ENCODE measurements at regions not wholly inside any gene's neighbourhood (a gene's known extent, or its start where the extent isn't known, plus 50 kb on each side); places are given as distances from the start of the nearest gene placed in this dataset.

DNA sequence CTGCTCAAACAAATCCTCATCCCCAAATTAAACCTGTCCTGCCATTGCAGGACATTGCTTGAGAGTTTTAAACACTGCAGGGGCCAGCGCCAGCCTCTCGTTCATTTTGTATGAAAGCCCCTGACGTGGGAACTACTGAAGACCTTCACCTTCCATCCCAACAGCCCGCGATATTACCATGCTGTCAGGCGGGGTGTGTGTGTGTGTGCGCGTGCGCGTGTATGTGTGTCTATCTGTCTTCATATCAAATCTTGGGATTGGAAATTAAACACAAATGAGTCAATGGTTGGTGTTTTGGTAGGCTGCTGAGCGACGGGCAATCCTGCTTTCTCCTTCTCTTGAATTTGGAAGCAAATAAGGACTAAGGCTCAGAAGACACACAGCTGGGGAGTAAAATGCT, 776.9 kb downstream of the TBC1D22A start:
- CTCF ChIA-PET = no interaction called here
- Histone ChIP-seq H3K36me3 (ENCODE audit: control insufficient read depth, insufficient read depth, low read length) (no peaks in the 10 kb centered on the region), H3K4me3 (ENCODE audit: low read depth, low read length) (no peak overlapping the region), H3K27me3 (ENCODE audit: control insufficient read depth, insufficient read depth, low read length) (no peaks in the 10 kb centered on the region)
- POLR2A ChIA-PET = no interaction called here
- TF ChIP-seq, protein P1, sequence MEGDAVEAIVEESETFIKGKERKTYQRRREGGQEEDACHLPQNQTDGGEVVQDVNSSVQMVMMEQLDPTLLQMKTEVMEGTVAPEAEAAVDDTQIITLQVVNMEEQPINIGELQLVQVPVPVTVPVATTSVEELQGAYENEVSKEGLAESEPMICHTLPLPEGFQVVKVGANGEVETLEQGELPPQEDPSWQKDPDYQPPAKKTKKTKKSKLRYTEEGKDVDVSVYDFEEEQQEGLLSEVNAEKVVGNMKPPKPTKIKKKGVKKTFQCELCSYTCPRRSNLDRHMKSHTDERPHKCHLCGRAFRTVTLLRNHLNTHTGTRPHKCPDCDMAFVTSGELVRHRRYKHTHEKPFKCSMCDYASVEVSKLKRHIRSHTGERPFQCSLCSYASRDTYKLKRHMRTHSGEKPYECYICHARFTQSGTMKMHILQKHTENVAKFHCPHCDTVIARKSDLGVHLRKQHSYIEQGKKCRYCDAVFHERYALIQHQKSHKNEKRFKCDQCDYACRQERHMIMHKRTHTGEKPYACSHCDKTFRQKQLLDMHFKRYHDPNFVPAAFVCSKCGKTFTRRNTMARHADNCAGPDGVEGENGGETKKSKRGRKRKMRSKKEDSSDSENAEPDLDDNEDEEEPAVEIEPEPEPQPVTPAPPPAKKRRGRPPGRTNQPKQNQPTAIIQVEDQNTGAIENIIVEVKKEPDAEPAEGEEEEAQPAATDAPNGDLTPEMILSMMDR (IDR thresholded peaks at IDR 0.05; ENCODE audit: insufficient read depth, low read depth, low read length) = no peak
- no peak for DNase-seq (ENCODE audit: low read depth)

DNA sequence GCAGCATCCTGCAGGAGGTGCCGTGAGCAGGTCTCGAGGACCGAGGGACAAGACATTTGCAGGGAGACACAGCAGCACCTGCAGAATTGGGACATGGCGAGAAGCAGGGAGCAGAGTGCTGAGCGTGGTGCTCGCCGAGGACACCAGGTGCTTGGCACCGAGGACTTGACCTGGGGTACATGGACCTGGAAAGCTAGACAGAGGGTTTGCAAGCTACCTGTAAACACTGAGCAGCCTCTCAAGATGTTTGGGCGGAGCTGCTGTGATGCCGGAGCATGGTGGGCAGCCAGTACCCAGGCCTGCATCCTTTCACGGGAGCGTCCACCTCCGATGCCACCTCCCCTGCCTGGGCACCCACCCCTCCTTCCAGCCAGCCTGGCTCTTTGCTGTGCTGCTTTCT, 773.2 kb downstream of the TBC1D22A start:
- Histone ChIP-seq H3K4me3 (ENCODE audit: low read depth, low read length) (no peak overlapping the region), H3K36me3 (ENCODE audit: control insufficient read depth, insufficient read depth, low read length) (no peaks in the 10 kb centered on the region), H3K27me3 (ENCODE audit: control insufficient read depth, insufficient read depth, low read length) (no peaks in the 10 kb centered on the region)
- CTCF ChIA-PET = no interaction called here
- POLR2A ChIA-PET = no interaction called here
- TF ChIP-seq, protein P1 (IDR thresholded peaks at IDR 0.05; ENCODE audit: insufficient read depth, low read depth, low read length) = no peak
- no peak for DNase-seq (ENCODE audit: low read depth)

DNA sequence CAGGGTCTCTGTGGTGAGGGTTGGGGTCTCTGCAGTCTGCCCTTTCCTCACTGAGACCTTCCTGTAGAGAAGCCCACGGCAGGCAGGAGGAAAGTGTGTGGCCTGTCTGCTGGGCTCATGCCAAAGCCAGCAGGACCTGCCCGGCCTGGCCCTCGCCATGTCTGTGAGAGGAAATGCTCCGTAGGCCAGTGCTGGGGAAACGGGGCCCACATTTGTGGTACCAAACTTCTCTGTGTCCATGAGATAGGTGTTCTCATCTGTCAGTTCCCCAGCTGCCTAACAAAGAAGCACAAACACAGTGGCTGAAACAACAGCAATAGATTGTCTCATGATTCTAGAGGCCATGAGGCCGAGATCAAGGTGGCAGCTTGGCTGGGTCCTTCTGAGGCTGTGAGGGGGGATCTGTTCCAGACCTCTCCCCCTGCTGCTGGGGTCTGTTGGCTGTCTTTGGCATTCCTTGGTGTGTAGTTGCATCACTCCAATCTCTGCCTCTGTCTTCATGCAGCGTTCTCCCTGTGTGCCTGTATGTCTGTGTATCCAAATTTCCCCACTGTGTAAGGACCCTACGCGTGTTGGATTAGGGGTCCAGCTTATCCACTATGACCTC, 772.5 kb downstream of the TBC1D22A start:
- H3K27me3 ChIP-seq (ENCODE audit: control insufficient read depth, insufficient read depth, low read length) = no peaks in the 10 kb centered on the region
- H3K36me3 ChIP-seq (ENCODE audit: control insufficient read depth, insufficient read depth, low read length) = no peaks in the 10 kb centered on the region
- ChIA-PET POLR2A (no interaction called here), CTCF (no interaction called here)
- no peak for DNase-seq (ENCODE audit: low read depth)
- H3K4me3 ChIP-seq (ENCODE audit: low read depth, low read length) = no peak overlapping the region
- TF ChIP-seq, protein P1 (IDR thresholded peaks at IDR 0.05; ENCODE audit: insufficient read depth, low read depth, low read length) = no peak

DNA sequence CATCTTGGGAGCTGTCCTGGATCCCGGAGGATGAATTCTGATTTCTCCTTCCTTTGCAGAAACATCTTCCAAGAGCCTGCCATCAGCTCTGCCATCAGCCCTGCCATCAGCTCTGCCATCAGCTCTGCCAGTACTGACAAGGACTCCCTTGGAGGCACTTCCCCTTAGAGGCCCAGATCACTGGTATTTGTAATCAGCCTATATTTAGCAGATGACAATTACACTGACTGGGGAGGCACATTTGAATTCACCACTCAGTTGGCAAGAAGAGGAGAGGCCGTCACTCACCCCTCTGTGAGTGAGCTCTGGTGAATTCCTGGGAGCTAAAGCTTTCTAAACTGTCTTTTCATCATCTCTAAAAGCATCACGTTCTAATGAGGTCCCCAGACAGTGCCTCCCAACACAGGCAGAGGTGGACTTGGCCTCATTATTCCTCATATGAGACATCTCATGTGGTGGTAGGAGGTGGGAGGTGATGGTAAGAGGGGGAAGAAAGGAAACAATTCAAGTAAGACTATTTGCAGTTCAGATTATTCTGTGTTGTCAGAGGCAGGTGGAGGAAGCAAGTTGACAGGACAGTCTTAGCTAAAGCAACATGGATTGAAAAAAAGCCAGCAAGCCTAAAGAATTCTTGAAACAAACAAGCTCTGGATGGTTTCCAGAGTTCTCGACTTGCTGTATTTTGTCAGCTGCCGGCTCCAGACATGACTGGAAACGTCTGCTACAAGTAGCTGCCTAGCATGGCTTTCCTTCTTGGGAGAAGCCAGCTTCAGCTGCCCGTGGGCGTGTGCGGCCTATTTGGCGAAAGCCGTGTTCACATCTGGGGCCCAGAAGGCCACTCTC, 771.7 kb downstream of the TBC1D22A start:
- no peaks in the 10 kb centered on the region for H3K27me3 ChIP-seq (ENCODE audit: control insufficient read depth, insufficient read depth, low read length)
- no peak overlapping the region for H3K4me3 ChIP-seq (ENCODE audit: low read depth, low read length)
- DNase-seq (ENCODE audit: low read depth) = no peak
- POLR2A ChIA-PET = no interaction called here
- TF ChIP-seq, protein P1 (IDR thresholded peaks at IDR 0.05; ENCODE audit: insufficient read depth, low read depth, low read length) = no peak
- no peaks in the 10 kb centered on the region for H3K36me3 ChIP-seq (ENCODE audit: control insufficient read depth, insufficient read depth, low read length)
- CTCF ChIA-PET = no interaction called here

DNA sequence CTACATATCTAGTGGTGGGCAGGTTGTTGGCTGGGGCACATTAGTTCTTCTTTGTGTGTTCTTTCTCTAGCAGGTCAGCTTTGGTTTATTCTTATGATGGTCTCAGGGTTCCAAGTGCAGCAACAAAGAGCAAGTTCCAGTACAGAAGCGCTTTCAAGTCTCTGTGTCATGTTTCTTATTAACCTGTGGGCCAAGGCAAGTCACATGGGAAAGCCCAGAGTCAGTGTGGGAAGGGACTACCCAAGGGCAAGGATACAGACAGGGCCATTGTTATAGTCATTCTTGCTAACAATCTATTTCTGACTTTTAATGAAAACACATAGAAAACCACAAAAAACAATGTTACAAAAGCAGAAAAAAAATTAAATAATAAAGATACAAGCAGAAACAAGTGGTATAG, 754.6 kb downstream of the TBC1D22A start:
- no peaks in the 10 kb centered on the region for H3K27me3 ChIP-seq (ENCODE audit: control insufficient read depth, insufficient read depth, low read length)
- H3K4me3 ChIP-seq (ENCODE audit: low read depth, low read length) = no peak overlapping the region
- ChIA-PET POLR2A (no interaction called here), CTCF (no interaction called here)
- TF ChIP-seq, protein P1 (IDR thresholded peaks at IDR 0.05; ENCODE audit: insufficient read depth, low read depth, low read length) = no peak
- no peak for DNase-seq (ENCODE audit: low read depth)
- no peaks in the 10 kb centered on the region for H3K36me3 ChIP-seq (ENCODE audit: control insufficient read depth, insufficient read depth, low read length)

All from BJ (cell line).